GM18498 (cell line): ENCODE measurements at regions not wholly inside any gene's neighbourhood (a gene's known extent, or its start where the extent isn't known, plus 50 kb on each side); places are given as distances from the start of the nearest gene placed in this dataset.

ENCODE experiments used
- ATAC-seq: cut with Tn5 transposase; IDR thresholded peaks from one replicate; pipeline ENCODE4 v1.9.1; 2021; ENCODE audit warnings: mild to moderate bottlenecking, moderate library complexity; ENCODE audit not compliant: unreplicated experiment

DNA sequence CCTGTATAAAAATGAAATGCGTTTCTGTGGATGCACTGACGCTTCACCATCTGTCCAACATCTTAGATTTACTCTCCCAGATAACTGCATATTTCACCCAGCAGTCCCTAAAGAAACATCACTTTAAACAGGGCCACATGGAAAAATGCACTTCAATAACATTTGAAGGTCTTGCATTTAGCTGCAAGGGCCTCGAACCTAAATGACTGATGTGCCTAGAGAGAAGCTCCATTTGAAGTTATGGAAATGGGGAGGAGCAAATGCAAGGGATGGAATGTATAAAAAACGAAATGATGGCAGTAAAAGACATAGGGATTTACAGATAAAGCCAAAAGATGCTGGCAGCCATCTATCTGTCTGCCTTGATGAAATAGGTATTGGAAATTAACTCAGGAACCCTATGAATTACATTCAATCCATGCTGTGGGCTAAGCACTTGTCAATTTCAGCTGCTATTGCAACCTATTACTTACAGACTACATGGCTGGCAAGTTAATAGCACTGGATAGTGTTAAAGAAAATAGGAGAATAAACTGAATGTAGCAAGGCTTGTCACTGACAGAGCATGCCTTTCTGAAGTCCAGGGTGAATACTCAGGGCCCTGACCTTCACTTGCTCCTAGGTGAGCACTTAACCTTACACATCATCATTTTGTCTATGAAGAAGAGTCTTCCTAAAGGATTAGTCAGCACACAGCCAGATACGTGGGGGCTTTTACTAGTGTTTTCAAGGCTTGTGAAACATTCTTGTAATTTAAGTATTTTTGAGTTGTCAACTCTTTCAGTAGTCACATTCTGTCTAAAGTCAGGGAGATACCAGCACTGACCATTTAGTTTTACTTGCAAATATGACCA is 963.4 kb downstream of the PCDH17 start:
- ATAC-seq: no peak

GRCh38 chr13:58597552-58597951 is 966.0 kb downstream of the PCDH17 start:
- no peak for ATAC-seq

- ATAC-seq: no peak
Measured at GRCh38 chr13:58598241-58598640, 966.7 kb downstream of the PCDH17 start.

- no peak for ATAC-seq
Measured at GRCh38 chr13:58611117-58611516, 979.6 kb downstream of the PCDH17 start.

- ATAC-seq: no peak
Measured at GRCh38 chr13:58617880-58618665, 986.5 kb downstream of the PCDH17 start.

- ATAC-seq: no peak
Measured at GRCh38 chr13:58619396-58620113, 988.0 kb downstream of the PCDH17 start.

GRCh38 chr13:58620176-58620575 is 988.6 kb downstream of the PCDH17 start:
- no peak for ATAC-seq

DNA sequence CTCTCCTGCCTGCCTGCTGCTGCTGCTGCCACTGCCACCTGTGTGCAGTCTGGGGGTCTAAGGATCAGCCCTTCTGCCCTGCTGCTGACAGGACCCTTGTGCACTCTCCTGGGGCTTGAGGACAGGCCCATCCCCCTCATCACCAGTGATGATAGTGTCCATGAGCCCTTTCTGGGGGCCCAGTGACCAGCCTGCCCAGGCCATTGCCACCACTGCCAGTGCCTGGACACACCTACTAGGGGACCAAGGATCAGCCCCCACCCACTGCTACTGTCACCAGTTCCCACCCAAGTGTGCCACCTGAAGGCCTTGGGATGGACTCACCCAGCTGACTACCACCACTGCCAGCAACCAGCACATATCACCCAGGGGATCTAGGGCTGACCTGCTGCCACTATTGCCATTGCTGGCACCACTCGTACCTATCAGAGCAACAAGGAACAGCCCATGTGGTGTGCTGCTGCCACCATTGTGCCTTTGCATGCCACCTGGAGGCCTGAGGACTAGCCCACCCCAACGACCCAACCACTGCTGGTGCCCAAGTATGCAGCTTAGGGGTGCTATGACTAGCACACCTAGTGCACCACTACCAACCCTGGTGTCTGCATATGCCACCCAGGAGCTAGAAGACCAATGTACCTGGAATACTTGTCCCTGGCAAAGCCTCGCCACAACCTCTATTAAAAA is 994.3 kb downstream of the PCDH17 start:
- no peak for ATAC-seq

GRCh38 chr13:58630794-58631193 is 999.2 kb downstream of the PCDH17 start:
- no peak for ATAC-seq

- no peak for ATAC-seq
Measured at GRCh38 chr13:58633226-58633625, 1001.7 kb downstream of the PCDH17 start.

GRCh38 chr13:58655086-58655485 is 1023.5 kb downstream of the PCDH17 start:
- no peak for ATAC-seq

DNA sequence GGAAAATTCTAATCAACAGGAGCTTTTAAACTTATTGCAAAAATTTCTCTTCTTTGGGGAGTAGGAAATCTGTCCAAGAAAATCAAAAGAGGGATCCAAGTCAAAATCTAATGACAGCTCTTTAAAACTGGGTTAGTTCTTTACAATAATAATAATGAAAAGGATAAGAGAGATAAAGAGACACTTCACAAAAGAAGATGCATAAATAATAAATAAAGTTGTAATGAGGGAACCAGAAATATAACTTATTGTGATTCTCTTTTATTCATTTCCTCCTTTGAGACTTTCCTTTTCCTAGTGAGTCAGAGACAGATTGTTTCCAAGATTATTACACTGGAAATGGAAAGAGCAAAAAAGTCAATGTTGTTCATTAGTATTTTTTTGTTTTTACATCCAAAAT is 1029.3 kb downstream of the PCDH17 start:
- ATAC-seq: no peak

DNA sequence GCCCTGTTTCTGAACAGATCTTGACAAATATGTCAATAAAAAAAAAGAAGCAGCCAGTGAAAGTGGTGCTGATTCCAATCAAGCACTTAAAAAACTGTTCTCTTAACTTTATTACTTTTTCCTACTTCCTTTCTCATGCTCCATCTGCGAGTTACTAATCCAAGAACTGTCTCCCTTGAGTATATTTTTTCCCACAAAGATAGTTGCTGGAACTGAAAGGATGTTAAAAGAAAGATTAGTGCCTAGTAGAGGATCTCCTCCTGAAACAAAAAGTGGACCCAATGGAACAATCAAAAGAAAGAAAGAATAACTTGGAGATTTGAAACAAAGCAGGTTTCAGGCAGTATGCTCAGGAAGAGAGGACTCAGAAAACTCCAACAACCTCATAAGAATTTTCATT is 1034.8 kb downstream of the PCDH17 start:
- no peak for ATAC-seq

DNA sequence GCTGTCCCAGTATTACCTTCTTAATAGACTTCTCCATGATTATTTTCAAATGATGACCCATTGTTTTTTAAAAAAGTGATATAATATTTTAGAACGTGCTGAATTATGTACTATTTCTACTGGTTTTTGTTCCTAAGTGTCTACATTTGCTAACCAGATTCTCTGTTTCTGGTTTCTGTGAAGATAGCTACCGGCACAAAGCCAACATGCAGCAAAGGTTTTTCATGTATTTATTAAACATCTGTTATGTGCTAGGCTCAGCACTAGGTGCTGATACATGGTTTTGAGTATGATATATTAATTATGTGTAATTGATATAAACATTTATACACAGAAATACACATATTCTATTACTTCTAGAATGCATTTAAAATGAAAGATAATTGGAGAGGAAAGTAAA is 1035.6 kb downstream of the PCDH17 start:
- ATAC-seq: no peak

GRCh38 chr13:58680115-58680514 is 1048.6 kb downstream of the PCDH17 start:
- ATAC-seq: no peak

GRCh38 chr13:58682616-58683015 is 1051.1 kb downstream of the PCDH17 start:
- no peak for ATAC-seq

GRCh38 chr13:58687148-58687547 is 1055.6 kb downstream of the PCDH17 start:
- no peak for ATAC-seq

DNA sequence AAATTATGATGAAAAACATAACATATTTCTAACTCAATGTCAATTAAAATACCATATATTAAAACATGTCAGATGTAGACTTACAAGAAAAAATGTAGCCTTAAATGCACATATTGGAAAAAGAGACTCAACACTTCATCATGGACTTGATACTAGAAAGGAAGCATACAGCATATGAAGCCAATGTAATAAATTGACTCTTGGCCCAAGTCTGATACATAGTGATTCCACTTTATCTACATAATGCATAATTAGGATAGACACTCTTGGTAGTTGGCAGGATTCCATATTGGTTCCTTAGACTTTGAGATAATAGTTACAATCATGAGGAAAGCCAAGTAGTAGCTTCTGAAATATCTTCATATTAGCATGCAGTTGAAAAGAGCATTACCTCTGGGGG is 1067.0 kb downstream of the PCDH17 start:
- ATAC-seq: no peak

GRCh38 chr13:58704953-58705352 is 1073.4 kb downstream of the PCDH17 start:
- ATAC-seq: no peak

GRCh38 chr13:58706421-58706820 is 1074.9 kb downstream of the PCDH17 start:
- ATAC-seq: no peak

GRCh38 chr13:58712191-58712590 is 1080.6 kb downstream of the PCDH17 start:
- ATAC-seq: no peak
